DMS 273 treated with DMSO at 0.1 percent for 48 hours (cell line): ENCODE measurements at regions not wholly inside any gene's neighbourhood (a gene's known extent, or its start where the extent isn't known, plus 50 kb on each side); places are given as distances from the start of the nearest gene placed in this dataset.
A peak's percentile ranks its signal among the peaks of the same experiment; 100 is the strongest.

Experiments used
- DNase-seq: peaks from one replicate; lab custom pipeline; 2025; lab: John Stamatoyannopoulos, UW

DNA sequence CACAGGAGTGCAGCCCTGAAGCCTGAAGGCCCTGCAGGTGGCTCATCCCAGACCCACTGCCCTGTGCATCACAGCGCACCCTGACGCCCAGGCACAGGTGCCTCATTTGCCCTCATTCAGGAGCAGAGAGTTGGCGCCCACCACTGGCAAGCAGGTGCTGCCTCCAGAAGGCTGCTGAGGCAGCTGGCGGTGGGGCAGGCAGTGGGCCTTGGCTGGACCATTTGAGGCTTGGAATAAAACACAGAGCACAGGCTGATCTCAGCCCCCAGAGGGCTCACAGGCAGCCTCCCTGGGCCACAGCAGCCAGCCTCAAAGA is 1151.9 kb downstream of the BRD1 start:
- no peak for DNase-seq

DNA sequence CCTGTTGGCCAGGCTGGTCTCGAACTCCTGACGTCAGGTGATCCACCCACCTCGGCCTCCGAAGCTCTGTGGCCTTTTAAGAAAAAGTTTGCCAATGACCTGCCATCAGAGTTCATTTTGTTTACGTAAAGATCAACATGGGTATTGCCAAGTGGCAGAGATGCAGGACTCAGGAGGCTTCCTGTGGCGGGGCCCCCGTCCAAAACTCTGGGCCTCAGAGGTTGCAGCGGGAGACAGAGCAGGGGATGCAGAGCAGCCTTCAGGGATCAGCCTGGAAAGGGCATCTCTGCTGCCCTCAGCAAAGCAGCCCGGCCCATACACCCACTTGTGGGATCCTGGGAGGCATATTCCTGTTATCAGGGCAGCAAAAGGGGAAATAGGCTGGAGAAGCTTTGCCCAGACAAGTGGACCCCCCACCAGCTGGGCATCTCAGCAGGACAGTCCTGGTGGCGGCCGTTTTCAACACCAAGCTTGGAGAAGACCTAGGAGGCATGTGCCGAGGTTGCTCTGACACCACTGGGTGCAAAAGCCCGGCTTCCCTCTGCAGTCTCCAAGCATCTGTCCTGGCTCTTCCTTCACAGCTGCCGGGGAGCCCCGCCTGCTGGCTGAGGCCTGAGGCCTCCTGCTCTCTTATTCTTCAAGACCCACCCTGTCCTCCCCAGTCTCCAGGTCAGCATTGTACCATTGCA is 1152.4 kb downstream of the BRD1 start:
- DNase-seq: no peak

DNA sequence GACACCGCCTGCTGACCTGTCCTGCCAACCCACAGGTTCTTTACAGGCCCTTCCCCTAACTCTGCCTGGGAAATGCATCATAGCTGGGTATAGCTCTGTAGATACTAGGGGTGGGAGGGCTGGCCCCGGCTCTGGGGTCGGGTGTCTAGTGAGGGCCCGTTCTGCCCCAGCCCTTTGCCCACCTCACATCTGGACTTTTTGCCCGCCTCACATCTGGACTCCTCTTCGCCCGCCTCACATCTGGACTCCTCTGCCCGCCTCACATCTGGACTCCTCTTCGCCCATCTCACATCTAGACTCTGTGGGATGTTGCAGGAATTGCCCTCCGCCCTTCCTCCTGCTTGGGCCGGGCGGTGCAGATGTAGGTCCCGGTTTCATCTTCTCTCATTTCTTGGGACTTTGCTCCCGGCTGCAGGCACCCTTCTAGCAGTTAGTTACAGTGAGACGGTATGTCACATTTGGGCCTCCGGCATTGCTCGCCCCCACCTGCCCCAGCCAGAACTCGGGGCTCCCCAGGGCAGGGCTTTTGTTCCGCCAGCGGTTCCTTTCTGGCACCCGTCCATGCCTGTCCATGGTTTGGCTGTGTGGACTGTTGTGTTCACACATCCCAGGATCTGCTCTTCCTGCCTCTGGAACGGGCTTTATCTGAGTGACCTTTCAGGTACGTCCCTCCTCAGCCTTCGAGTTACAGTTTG is 1153.7 kb downstream of the BRD1 start:
- DNase-seq: no peak

DNA sequence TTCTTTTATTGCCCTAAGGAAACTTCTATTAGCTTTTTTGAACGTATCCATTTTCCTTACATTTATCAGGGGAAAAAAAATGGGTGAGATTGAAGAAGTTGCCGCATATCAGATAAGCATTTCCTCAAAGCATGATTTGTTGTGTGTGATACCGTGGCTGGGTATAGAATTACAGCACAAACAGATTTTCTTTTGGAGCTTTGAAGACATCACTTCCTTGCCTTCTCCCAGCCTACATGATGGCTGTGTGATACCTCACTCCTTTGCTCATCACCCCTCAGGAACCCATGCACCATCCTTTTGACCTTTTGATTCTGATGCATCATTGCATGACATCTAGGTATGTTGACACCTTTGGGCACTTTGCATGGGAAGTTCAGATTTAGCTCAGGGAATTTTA is 1155.3 kb downstream of the BRD1 start:
- no peak for DNase-seq

DNA sequence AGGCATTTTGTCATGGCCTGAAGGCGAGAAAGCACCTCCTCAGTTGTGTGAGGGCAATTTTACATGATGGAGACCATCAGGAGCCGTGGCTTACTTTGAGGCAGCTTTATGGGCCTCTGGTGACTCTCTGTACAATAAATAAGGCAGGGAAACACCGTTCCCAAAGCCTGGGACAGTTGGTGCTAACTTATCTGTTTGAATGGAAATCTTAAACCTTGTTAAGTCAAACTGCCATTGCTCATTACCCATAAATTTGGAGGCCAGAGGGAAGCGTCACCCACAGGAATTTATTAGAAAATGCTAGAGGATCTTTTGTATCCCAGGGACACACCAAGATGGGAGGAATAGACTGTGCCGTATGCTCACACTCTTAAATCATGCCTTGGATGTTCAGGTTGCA is 1156.9 kb downstream of the BRD1 start:
- no peak for DNase-seq

DNA sequence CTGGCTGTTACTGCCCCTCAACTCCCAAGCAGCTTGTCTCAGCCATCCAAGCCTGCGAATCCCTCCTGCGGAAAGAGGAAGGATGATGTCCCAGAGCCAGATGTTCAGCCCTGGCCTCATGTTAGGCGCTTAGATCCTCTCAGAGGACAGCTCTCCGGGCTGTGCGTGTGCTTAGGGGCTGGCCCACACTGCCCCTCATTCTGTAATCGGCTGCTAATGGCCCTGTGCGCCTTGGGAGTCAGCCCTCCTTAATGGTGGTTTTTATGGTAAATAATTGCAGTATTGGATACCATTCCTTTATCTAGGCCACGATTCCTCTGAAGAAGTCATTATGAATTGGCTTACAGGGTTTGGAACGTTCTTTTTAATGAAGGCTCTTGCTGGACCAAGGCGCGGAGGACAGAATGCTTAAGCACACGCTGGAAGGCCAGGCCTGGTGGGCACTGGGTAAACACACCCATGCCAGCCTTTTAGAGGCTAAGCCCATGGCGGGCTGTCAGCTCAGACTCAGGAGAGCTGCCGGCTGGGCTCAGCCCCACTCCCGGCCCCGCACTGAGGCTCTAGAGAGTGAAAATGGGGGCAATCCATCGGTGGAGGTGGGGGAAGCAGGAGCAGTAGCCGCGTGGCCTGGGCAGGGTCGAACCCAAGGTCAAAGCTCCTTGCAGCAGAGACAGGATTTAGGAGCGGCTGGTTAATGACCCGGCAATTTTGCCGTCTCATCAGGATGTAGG is 1157.5 kb downstream of the BRD1 start:
- no peak for DNase-seq

DNA sequence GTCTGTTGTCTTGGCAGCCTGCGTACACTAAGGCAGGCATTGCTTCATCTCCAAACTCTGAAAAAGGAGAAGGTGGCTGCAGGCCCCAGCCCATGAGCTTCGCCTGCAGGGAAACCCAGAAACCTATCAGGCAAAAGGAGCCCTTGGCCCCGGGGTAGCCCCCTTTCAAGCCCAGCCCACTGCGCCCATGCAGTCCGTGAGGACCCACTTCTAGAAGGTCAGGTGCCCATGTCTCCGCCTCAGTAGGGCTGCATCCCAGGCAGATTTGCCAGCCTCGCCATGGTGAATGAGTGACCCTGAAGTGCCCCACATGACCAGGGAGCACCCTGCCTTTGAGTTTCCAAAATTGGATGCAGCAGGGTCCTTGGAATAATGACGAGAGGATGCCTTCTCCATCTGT is 1158.4 kb downstream of the BRD1 start:
- no peak for DNase-seq

DNA sequence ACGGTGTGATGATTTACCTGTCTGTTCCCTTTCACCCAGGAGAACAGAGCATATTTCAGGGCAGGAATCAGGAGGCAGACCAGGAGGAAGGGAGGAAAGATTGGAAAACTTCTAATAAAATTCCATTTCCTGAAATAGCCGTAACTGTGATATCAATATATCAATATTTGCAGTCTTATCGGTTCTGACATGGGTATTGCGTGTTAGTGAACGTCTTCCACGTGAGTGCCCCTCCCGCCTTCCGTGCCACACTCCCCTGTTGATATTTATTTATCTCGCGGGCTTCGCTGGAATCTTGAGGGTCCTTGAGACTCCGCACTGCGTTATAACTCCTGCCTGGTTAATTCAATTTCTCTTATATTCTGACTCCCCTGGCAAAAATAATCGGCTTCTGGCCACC is 1160.4 kb downstream of the BRD1 start:
- DNase-seq: no peak

DNA sequence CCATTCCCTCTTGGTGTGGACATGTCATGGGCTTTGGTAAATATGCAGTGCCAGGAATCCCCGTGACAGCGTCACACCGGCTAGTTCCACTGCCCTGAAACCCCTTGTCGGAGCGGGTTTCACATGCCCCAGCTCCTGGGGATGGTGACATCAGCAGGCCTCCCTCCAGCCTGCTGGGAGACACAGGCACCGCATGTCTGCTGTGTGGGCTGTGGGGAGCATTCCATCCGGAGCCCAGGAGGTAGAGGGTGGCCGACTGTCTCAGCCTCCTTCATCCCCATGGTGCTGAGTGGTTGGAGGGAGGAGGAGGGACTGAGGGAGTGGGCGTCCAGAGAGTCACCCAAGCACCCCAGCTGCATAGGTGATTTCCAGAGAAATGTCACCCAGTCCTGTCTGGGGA is 1161.1 kb downstream of the BRD1 start:
- no peak for DNase-seq

DNA sequence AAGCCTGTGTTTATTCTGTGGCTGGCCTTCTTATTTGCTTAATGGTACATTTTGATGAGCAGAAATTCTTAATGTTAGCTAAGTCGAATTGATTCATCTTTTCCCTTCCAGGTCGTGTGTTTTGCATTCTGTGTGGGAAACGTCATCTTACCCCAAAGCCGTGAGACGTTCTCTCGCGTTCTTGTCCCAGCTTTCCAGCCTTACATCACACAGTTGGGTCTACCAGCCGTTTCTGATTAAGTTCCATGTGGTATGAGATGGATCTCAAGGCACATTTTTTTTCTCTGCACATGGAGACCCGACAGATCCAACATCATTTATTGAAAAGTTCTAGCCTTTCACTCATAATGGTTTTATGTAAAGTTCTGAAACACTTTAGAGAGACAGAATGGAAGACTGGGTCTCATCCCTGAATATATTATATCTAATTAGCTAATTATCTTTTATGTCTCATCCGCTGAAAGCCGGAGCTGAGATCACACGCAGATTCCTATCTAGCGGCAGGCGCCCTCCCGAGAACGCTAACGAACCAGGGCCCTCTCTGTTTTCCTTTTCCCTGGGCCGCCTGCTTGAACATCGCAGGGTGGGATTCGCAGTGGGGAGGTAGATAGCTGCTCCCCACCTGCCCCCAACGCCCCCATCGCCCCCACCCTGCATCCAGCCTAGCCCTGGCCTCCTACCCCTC is 1162.2 kb downstream of the BRD1 start:
- no peak for DNase-seq

DNA sequence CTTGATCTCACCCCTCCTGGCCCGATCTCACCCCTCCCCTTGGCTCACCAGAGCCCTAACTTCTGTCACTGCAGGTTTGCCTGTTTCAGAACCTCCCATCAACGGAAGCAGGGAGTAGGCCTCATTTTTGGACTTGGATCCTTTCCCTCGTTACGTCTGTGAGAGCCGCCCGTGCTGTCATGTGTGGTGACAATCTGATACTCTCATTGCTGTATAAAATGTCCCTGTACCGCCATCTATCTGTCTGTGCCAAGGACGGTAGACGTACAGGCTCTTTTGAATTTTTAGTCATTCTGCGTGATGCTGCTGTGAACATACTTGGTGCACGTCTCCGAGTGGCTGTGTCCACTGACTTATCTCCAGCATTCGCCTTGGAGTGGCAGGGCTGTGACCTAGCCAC is 1163.1 kb downstream of the BRD1 start:
- no peak for DNase-seq

DNA sequence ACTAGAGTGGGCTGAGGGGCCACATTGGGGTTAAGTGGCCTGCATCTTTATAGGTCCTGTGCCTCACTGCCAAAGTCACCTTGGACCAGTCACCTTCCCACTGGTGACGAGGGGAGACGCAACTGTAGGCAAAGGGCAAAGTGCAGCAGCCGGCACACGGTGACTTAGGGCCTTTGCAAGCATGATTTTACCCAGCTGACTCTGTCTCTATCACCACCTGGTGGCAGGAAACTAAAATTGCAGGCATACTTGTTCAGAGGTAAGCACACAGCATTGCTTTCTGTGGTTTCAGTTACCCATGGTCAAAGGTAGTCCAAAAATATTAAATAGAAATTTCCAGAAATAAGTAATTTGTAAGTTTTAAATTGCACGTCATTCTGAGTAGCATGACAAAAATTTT is 1164.4 kb downstream of the BRD1 start:
- peak; percentile 2 for DNase-seq

DNA sequence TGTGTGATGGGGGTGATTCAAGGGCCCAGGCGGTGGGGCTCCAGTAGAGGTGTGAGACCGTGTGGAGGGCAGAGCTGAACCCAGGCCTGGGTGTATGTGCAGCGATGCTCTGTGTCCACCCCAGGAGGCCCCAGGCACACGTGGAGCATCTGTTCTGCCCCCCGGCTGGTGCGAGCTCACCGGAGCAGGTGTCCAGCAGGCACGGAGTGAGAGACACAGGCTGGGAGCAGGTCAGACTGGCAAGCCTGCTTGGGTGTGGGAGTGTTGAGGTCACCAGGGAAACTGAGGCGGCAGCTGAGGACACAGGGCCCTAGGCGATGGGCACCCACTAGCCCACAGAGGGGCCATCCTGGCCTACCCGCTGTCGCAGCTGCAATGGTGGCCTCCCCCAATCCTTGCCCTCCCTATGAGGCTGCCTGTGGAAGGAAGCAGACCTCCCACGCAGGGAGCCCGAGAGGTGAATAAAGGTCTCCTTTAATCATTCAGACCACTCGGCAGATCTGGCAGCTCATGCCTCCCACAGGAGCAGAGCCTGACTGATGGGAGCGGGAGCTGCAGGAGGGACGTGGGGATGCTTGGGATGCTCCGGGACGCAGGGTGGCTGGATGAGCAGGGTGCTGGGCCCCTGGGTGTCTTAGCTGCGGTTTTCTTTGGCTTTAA is 1165.1 kb downstream of the BRD1 start:
- DNase-seq: no peak

DNA sequence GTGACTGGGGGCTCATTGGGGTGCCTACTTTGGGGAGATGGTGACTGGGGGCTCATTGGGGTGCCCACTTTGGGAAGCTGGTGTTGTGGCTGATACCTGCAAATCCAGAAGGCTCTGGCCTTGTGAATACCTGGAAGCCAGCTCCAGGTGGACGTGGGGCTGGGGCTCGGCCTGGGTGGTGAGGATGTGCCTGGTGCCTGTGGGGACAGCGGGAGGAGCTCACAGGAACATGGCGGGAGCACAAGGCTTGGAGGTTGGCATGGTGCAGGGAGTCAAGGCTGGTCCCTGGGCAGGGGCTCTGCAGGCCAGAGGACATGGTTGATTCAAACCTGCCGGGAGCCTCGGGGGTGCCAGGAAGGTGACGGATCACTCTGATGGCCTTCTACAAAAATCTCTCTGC is 1165.7 kb downstream of the BRD1 start:
- no peak for DNase-seq

DNA sequence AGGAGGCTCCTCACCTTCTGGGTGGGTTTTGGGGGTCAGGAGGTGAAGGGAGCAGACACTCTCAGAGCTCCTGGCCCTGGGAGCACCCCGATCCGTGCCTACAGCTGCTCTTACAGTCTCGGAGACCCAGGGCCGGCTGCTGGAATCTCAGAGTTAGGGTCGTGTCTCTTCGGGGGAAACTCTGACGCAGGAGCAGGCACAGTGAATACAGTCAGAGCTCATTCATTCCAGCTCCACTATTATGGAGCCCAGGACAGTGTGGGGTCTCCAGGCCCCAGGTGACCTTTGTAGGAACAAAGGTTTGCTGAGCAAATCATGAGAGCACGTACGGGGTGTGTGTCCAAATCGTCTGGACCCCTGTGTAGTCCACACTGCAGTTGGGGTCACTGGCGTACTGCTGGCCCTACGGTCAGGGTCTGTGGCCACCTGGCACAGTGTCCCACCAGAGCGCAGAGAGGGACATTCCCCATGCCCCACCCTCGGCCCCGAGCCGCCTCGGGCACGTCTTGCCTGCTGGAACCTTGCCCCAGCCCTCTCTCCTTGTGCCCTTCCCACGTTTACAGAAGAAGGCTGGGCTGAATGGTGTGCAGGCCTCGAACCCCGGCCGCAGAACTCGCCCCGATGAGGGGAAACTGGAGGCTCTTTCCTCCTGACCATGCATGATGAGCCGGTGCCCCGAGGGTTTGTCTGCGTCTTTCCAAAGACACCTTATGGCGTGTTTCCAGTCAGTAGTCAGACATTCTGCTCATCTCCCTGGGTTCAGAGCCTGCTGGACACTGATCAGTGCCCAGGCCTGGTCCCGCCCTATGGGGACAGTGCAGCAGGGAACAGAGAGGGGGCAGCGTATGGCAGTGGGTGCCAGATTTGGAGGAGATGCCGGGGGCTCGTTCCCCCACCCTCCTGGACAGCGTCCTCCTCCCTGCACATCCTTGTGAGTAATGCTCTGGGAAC is 1166.6 kb downstream of the BRD1 start:
- no peak for DNase-seq

DNA sequence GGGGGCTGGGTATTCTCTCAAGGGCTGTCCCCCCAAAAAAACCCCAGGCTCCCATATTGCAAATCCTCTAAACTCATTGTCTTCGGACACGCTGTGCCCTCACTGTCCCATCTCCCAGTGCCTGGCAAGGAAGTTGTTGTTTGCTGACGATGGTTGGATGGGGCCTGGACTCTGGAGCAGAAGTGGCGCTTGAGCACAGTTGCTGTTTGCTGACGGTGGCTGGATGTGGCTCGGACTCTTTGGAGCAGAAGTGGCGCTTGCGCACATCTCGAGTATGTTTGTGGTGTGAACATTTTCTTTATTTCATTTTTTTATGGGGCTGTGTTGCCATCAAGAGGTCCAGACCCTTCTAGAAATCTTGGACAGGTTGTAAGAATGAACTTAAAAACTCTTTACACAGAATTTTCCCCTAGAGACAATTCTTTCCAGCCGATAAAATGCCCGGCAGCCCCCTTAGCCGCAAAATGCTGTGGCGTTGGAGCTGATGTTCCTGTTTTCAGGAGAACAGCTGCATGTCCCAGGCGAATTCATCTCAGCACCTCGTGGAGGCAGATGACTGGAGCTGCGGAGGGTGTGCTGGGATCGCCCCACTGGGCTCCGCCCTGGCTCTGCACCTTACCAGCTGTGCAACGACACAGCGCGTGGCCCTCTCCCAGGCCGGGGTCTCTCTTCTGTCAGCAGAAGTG is 1167.4 kb downstream of the BRD1 start:
- no peak for DNase-seq

DNA sequence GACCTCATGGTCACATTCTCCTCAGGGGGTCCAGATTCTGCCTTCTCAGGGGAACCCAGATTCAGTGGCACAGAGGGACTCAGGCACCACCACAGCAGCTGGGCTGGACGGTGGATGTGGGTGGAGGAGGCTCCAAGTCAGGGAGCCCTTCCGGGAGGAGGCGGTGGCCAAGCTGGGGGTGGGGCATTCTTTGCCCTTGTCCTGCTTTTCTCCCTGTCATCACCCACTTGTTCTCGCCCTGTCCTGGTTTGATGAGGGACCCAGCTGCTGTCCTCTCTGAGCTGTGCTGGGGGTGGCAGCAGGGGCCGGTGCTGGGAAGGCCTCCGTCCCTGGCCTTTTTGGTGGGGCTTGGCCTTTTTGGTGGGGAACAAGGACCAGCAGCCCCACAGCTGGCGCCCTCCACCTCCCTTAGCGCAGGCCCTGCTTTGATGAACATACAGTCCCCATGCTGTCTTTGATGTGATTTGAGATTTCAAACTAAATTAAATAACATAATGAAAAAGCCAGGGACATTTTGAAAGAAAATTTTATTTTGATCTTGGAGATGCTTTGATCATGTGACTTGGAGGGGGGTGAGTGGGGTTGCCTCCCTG is 1168.2 kb downstream of the BRD1 start:
- no peak for DNase-seq

DNA sequence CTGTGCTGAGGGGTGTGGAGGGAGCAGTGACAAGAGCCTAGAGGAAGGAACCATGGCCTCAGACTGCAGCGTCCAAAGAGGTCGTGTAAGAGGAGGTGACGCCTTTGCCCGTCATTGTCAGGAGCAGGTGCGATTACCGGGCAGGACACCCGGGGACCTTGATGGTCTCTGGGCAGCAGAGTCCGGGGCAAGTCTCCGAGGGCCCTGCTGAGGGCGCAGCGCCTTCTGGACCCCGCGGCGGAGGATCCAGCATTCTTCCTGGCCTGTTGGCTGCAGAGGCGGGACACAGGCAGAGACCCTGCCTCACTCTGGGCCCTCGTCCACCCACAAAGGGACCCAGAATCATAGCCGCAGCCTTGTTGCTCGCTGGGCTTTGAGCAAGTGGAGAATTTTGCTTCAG is 1168.8 kb downstream of the BRD1 start:
- no peak for DNase-seq

DNA sequence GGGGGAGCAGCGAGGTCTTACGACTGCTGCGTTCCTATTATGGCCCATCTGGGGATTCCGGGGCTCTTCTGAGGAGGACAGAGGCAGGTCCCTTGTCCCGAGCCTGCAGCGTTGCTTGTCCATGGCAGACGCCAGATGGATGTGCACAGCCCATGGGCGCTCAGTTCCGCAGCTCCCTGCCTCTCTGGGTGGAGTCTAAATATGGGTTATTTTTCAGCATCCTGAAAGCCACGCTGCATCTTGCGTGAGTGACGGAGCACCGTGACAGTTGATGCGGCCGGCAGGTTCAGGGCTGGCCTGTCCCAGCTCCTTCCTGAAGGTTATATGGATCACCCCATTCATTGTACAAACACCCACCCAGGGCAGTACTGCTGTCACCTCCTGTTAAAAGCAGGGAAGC is 1169.4 kb downstream of the BRD1 start:
- no peak for DNase-seq

DNA sequence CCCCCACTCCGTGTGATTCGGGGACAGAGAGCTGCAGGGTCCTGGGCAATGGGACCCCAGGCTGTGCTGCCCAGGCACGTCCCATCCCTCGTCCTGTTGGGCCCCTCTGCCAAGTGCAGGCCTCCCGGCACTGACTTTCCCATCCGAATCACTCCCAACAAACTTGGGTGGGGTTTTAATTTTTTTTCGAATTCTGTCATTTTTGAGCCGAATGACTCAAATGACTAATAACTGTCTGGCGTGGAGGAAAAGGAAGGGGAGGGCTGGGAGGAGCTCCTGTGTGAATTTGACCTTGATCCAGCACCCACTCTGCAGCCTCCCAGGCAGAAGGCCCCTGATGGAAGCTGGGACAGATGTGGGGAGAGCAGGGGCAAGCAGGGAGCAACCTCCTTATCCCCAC is 1173.2 kb downstream of the BRD1 start:
- DNase-seq: no peak
